Smooth muscle cell (in vitro differentiated cells): ENCODE measurements at regions not wholly inside any gene's neighbourhood (a gene's known extent, or its start where the extent isn't known, plus 50 kb on each side); places are given as distances from the start of the nearest gene placed in this dataset.
"Not testable (repeated sequence)": the region's sequence is repeated elsewhere in the genome, so short reads cannot be mapped to it uniquely, and the experiment has no call there.

Experiments used
- DNase-seq: peaks from one replicate; lab custom pipeline; 2025; ENCODE audit not compliant: unreplicated experiment; lab: John Stamatoyannopoulos, UW
- H2AFZ ChIP-seq: fragments of 200-600 bp; sonication (generic); 2 replicates; pipeline ENCODE4 v1.6.0; 2016; ENCODE audit warnings: antibody characterized with exemption, low read depth, mild to moderate bottlenecking
- H3F3A ChIP-seq: fragments of 200-600 bp; sonication (generic); 2 replicates; pipeline ENCODE4 v1.6.0; 2017; ENCODE audit warnings: antibody characterized with exemption, low read depth
- H3K27ac ChIP-seq: fragments of 200-600 bp; sonication (generic); 2 replicates; pipeline ENCODE4 v1.5.1; 2016; ENCODE audit warnings: low read depth, mild to moderate bottlenecking
- H3K27me3 ChIP-seq: fragments of 200-600 bp; sonication (generic); 2 replicates; pipeline ENCODE4 v1.6.1; 2016; ENCODE audit warnings: low read depth, mild to moderate bottlenecking
- H3K36me3 ChIP-seq: fragments of 200-600 bp; sonication (generic); 2 replicates; pipeline ENCODE4 v1.5.1; 2016; ENCODE audit warnings: low read depth
- H3K4me1 ChIP-seq: fragments of 200-600 bp; sonication (generic); 2 replicates; pipeline ENCODE4 v1.5.1; 2016; ENCODE audit warnings: low read depth
- H3K4me2 ChIP-seq: fragments of 200-600 bp; sonication (generic); 2 replicates; pipeline ENCODE4 v1.6.0; 2016; ENCODE audit warnings: mild to moderate bottlenecking
- H3K4me3 ChIP-seq: fragments of 200-600 bp; sonication (generic); 2 replicates; pipeline ENCODE4 v1.5.1; 2016; ENCODE audit warnings: mild to moderate bottlenecking
- H3K79me2 ChIP-seq: fragments of 200-600 bp; sonication (generic); 2 replicates; pipeline ENCODE4 v1.6.0; 2016; ENCODE audit warnings: low read depth, mild to moderate bottlenecking
- H3K9ac ChIP-seq: fragments of 200-600 bp; sonication (generic); 2 replicates; pipeline ENCODE4 v1.6.0; 2016; ENCODE audit warnings: low read depth
- H3K9me3 ChIP-seq: fragments of 200-600 bp; sonication (generic); replicated peaks from 2 replicates; pipeline ENCODE4 v1.5.1; 2016; ENCODE audit warnings: low read depth
- H4K20me1 ChIP-seq: fragments of 200-600 bp; sonication (generic); 2 replicates; pipeline ENCODE4 v1.6.0; 2016; ENCODE audit warnings: low read depth
- WGBS: methylation state at CpG from one replicate; pipeline ENCODE4 v1.1.7; 2016; ENCODE audit warnings: low lambda C conversion rate; 5-methylcytosine and 5-hydroxymethylcytosine counted together
- TF ChIP-seq, protein P1 (sequence below): fragments of 200-600 bp; sonication (generic); IDR thresholded peaks from 2 replicates; pipeline ENCODE4 v1.5.1; 2017; ENCODE audit warnings: borderline replicate concordance, mild to moderate bottlenecking, antibody characterized with exemption; ENCODE audit not compliant: insufficient read depth, poor library complexity, severe bottlenecking

DNA sequence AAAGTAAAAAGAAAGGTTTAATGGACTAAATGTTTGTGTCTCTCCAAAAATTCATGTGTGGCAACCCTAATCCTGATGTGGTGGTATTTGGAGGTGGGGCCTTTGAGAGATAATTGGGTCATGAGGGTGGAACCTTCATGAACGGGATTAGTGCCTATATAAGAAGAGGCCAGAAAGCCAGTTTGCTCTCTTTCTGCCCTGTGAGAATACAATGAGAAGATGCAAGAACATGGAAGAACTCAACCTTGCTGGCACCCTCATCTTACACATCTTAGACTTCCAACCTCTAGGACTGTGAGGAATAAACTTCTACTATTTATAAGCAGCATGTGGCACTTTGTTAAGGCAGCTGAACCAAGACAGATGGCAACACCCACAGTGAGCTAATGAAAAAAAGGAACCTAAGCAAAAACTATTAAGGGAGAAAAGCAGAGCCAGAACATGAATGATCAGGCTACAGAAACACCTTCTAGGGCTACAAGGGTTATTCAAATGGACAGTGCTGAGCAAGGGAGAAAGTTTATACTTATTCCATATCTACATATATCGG, 159.5 kb downstream of the PLK2 start:
- WGBS = 84% methylated on average over 2 of the region's 2 CpGs
- no peaks in the 10 kb centered on the region for H3K27me3 ChIP-seq
- H2AFZ ChIP-seq = no peak overlapping the region
- H3K9me3 ChIP-seq = no peaks in the 10 kb centered on the region
- H3K9ac ChIP-seq = no peak overlapping the region
- H3K4me1 ChIP-seq = no peaks in the 10 kb centered on the region
- TF ChIP-seq, protein P1, sequence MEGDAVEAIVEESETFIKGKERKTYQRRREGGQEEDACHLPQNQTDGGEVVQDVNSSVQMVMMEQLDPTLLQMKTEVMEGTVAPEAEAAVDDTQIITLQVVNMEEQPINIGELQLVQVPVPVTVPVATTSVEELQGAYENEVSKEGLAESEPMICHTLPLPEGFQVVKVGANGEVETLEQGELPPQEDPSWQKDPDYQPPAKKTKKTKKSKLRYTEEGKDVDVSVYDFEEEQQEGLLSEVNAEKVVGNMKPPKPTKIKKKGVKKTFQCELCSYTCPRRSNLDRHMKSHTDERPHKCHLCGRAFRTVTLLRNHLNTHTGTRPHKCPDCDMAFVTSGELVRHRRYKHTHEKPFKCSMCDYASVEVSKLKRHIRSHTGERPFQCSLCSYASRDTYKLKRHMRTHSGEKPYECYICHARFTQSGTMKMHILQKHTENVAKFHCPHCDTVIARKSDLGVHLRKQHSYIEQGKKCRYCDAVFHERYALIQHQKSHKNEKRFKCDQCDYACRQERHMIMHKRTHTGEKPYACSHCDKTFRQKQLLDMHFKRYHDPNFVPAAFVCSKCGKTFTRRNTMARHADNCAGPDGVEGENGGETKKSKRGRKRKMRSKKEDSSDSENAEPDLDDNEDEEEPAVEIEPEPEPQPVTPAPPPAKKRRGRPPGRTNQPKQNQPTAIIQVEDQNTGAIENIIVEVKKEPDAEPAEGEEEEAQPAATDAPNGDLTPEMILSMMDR = no peak
- DNase-seq = no peak
- no peaks in the 10 kb centered on the region for H3K36me3 ChIP-seq
- no peaks in the 10 kb centered on the region for H4K20me1 ChIP-seq
- no peaks in the 10 kb centered on the region for H3F3A ChIP-seq
- H3K27ac ChIP-seq = no peak overlapping the region
- no peaks in the 10 kb centered on the region for H3K79me2 ChIP-seq
- H3K4me3 ChIP-seq = no peak overlapping the region
- H3K4me2 ChIP-seq = no peak overlapping the region

DNA sequence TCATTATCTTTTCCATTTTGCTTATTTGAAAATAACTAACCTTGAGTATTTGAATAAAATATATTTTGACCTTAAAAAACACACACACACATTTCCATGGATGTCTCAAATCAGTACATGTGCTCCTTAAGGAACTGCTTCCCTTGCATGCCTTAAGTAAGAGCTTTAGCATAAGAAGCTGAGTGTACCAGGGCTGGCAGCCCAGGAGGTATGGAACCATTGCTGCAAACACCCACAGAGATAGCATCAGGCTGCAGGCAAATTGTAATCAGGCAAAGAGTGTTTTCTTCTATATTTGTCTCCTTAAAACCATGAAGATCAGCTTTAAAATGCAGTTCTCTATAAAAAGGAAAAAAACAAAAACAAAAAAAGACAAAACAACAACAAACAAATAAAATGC, 160.6 kb downstream of the PLK2 start:
- no peaks in the 10 kb centered on the region for H3K27me3 ChIP-seq
- no peak for DNase-seq
- no peak overlapping the region for H3K4me3 ChIP-seq
- H3K27ac ChIP-seq = no peak overlapping the region
- H3K4me1 ChIP-seq = no peaks in the 10 kb centered on the region
- H4K20me1 ChIP-seq = no peaks in the 10 kb centered on the region
- H3K9ac ChIP-seq = no peak overlapping the region
- H3K79me2 ChIP-seq = no peaks in the 10 kb centered on the region
- H3F3A ChIP-seq = no peaks in the 10 kb centered on the region
- no peak overlapping the region for H3K4me2 ChIP-seq
- H3K36me3 ChIP-seq = no peaks in the 10 kb centered on the region
- H3K9me3 ChIP-seq = no peaks in the 10 kb centered on the region
- no peak overlapping the region for H2AFZ ChIP-seq
- TF ChIP-seq, protein P1 = no peak

DNA sequence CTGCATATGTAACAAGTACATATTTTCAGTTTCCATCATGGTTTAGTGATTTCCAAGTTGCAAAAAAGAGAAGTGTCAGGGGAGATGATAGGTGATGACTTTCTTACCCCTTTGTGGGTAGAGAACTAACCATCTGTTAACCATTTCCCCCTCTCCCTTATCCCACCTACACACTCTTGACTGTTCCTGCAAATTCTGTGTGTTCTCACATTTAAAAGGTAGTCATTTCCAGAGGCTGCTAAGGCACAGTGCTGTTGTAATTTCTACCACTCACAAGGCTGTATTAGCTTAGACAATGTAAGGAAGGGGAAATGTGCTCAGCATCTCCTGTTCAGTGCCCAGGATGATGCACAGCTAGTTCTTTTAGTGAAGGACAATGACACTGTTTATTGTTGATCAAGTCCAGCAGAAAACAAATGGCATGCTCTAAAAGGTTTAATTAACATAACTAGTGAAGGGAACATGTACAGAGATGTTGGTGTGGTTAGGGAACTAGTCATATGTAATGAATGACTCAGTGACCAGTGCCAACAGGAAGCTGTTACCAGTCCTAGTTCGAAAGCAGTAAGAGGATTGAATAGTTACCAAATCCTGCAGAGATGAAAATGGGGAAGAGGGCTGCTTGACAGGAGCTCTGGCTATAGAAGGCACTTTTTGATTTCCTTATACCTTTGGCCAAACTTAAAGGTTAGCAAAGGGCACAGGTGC, 165.1 kb downstream of the PLK2 start:
- Histone ChIP-seq H2AFZ (no peak overlapping the region), H3K27me3 (no peaks in the 10 kb centered on the region), H3K27ac (no peak overlapping the region), H3K9ac (no peak overlapping the region), H3K9me3 (no peaks in the 10 kb centered on the region), H3K36me3 (no peaks in the 10 kb centered on the region), H3F3A (no peaks in the 10 kb centered on the region), H3K4me3 (no peak overlapping the region), H3K4me2 (no peak overlapping the region), H3K4me1 (no peaks in the 10 kb centered on the region), H3K79me2 (no peaks in the 10 kb centered on the region), H4K20me1 (no peaks in the 10 kb centered on the region)
- DNase-seq = no peak
- TF ChIP-seq, protein P1 = no peak
- WGBS = 58% methylated on average over 1 of the region's 1 CpG

DNA sequence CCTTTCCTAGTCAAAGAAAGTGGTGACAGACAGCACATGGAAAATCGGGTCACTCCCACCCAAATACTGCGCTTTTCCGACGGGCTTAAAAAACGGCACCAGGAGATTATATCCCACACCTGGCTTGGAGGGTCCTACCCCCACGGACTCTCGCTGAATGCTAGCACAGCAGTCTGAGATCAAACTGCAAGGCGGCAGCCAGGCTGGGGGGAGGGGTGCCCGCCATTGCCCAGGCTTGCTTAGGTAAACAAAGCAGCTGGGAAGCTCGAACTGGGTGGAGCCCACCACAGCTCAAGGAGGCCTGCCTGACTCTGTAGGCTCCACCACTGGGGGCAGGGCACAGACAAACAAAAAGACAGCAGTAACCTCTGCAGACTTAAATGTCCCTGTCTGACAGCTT, 171.6 kb downstream of the PLK2 start:
- H3F3A ChIP-seq, H3K27ac ChIP-seq, H3K4me1 ChIP-seq, DNase-seq, H3K27me3 ChIP-seq, H3K9ac ChIP-seq, H3K4me3 ChIP-seq, H3K36me3 ChIP-seq, H2AFZ ChIP-seq, H3K79me2 ChIP-seq, H3K4me2 ChIP-seq, H3K9me3 ChIP-seq, H4K20me1 ChIP-seq: not testable (repeated sequence)
- 77% methylated on average over 10 of the region's 10 CpGs for WGBS
